ENCODE measurements at regions not wholly inside any gene's neighbourhood (a gene's known extent, or its start where the extent isn't known, plus 50 kb on each side); places are given as distances from the start of the nearest gene placed in this dataset.

DNA sequence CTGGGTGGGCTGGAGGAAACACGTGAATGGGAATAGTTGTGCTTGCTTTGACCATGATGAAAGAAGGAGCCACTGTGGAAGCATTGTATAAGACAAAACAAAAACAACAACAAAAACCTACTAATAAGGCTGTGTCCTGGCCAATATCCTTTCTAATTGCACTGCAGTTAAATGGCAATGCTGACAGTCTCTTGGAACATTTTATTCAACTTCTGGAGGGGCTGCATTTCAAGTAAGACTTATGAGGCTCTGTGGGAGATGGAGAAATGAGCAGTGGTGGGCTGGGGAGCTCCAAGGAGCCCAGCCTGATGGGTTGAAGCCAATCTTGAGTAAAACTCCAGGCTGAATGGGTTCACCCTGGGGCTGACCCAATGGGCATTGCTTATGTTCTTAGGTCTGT, 99.8 kb upstream of the ROPN1 start:
- no peak for DNase-seq

DNA sequence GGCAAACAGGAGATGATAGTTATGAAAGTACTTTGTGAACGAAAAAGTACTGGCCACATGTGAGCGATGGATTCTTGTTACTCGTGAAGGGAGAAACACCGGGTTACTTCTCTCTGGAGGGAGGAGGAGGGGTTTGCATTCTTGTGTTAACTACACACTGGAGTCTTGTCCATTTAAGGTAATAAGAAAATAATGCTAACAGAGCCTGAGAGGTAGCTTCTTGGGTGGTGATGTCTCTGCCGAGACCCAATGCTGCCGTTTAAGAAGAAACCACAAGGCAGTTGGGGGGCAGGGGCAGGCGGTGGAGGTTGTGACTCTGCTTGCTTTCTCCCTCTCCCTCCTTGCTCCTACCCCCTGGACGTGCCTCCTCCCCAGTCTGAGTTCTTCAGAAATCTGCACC, 100.9 kb upstream of the ROPN1 start:
- no peak for DNase-seq

- DNase-seq = no peak
These were observed 102.6 kb upstream of the ROPN1 start for GRCh38 chr3:124094496-124094895.

- DNase-seq = no peak
These were observed 105.6 kb upstream of the ROPN1 start for GRCh38 chr3:124097362-124098131.

DNA sequence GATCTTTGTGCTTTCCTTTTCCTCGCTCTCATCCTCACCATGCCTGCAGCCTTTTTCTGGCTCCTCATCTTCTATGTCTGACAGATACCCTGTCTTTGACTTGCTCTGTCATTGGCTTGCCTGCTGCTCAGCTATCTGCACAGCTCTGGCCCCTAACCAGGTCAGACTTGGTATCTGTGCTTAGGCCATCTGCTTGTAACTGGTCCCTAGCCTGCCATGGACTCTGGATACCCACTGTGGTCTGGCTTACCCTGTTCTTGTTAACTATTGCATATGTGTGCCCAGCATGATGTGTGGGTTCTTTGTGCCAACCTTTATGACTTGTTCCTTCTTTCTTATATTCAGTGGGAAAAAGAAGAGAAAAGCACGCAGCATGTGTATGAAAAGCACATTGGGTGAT, 109.7 kb upstream of the ROPN1 start:
- DNase-seq = no peak

- DNase-seq = no peak
These were observed 115.4 kb upstream of the ROPN1 start for GRCh38 chr3:124107104-124107890.

GRCh38 chr3:124108446-124108845, 116.5 kb upstream of the ROPN1 start:
- DNase-seq = no peak

DNA sequence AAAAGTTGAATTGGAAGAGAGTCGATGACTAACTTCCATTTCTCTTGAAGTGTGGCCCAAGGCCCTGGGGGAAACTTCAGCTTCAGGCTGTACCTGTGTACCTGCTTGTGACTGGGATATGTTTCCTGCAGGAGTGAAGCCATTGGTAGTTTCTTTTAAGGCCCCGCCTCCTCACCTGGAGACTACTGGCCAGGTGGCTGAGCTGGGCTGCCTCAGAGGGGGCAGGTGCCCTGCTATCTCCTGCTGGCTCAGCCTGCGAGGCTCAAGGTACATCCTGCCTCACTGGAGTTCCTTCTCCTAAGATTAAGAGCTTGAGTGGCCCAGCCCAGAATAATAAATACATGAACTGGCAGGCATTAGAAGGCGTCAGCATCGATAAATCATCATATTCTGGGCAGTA, 121.6 kb upstream of the ROPN1 start:
- no peak for DNase-seq

GRCh38 chr3:124115279-124115678, 123.4 kb upstream of the ROPN1 start:
- no peak for DNase-seq

- no peak for DNase-seq
These were observed 124.0 kb upstream of the ROPN1 start for GRCh38 chr3:124115956-124116355.

- DNase-seq = no peak
These were observed 125.0 kb upstream of the ROPN1 start for GRCh38 chr3:124116906-124117305.

DNA sequence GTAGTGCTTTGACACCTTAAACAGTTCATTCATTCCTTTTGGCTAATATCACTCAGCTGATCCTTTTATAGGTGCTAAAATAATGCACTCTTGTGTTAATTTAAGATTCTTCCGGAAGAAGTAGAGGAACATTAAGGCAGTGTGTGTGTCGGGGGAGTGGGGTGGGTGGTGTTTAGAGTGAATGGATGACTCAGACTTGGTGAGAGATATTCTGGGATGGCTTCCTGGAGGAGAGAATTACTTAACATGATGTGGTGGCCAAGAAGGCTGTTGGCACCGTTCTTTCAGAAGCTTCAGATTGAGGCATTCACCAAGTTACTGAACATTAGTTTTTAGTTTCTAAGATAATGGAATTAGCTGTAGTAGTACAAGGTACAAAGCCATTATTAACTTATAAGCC, 125.6 kb upstream of the ROPN1 start:
- DNase-seq = no peak

- no peak for DNase-seq
These were observed 126.5 kb upstream of the ROPN1 start for GRCh38 chr3:124118397-124118796.

- DNase-seq = no peak
These were observed 127.3 kb upstream of the ROPN1 start for GRCh38 chr3:124119056-124119716.

- no peak for DNase-seq
These were observed 129.7 kb upstream of the ROPN1 start for GRCh38 chr3:124121379-124122312.

GRCh38 chr3:124125315-124125714, 133.4 kb upstream of the ROPN1 start:
- no peak for DNase-seq

- no peak for DNase-seq
These were observed 134.6 kb upstream of the ROPN1 start for GRCh38 chr3:124126436-124127023.

- no peak for DNase-seq
These were observed 139.2 kb upstream of the ROPN1 start for GRCh38 chr3:124131158-124131557.

DNA sequence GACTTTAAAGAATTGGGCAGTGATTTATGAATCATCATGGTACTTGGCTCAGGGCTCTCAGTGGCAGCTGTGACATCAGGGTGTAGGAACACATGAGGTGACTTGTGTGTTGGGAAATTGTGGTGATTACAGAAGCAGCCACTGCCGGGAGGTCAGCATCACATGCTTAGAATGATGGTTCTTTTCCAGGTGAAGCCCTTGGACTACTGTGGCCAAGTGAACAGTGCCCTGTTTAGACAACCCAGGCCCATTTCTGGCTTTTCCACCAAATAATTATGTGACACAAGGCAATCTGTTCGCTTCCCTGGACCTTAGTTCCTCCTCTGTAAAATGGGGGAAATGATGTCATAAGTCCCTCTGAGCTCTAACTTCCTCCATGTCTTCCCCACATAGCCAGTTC, 139.7 kb upstream of the ROPN1 start:
- DNase-seq = no peak

DNA sequence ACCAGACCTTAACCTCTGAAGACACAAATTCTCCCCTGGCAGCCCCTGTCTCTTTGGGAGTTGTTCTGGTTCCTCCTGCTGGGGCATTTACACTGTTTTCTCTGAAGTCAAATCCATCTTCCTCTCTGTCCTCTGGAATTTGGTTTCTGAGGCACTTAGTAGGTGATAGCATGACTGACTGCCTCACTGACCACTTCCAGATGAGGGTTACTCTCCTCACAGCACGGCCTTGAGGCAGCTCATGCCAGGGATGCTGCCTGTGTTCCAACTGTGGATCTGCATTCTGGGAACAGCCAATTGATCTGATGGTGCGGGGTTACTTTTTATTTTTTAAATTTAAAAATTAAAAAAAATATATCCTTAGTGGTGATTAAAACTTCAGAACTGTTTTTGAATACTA, 140.9 kb upstream of the ROPN1 start:
- DNase-seq = no peak

DNA sequence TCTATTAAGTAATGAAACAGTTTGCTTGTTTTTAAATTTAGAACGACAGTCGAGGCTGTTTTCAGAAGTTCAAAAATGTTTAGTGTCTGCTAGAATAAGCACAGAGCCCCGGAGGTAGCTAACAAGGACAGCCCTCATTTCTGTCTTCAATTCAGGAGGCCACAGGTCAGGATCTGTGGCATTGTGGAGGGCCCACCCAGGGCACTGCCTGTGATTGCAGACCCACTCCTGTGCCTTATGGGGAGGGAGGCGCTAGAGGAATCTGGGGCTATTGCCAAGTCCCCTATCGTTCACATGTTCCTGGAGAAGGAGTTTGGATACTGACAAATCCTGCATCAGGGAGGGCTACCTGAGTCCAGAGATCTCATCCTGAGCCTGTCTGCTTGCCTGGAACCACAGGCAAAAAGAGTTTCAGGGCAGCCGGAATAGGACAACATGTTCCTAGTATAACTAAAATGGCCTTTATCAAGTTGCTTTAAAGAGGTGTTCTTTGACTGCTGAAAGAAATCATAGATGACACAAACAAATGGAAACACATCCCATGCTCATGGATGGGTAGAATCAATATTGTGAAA, 141.5 kb upstream of the ROPN1 start:
- DNase-seq = no peak
